GM12872 (cell line): ENCODE measurements at regions not wholly inside any gene's neighbourhood (a gene's known extent, or its start where the extent isn't known, plus 50 kb on each side); places are given as distances from the start of the nearest gene placed in this dataset.

Experiments
- CTCF ChIP-seq: IDR thresholded peaks from 3 replicates; pipeline ENCODE4 v1.5.1; 2011; ENCODE audit warnings: low read depth, mild to moderate bottlenecking, low read length, moderate library complexity; ENCODE audit not compliant: insufficient read depth

DNA sequence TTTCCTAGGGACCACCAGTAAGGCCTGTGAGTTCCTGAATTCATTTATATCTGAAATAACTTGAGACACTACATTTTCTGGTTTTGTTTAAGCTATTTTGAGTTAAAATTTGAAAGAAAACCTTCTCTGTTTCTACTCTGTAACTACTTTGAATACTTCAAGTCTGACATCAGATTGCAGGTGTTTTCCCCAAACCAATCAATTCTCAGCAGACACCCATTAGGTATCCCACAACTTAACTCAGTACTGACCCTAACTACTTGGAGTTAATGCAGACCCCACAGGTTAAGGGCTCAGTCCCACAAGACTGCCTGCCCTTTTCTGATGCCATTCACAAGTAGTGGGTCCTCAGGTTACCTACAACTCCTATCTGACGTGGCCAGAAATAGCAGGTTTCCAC, 1100.0 kb upstream of the SLIT2 start:
- TF ChIP-seq CTCF: no peak

GRCh38 chr4:19146038-19146437, 1105.7 kb upstream of the SLIT2 start:
- no peak for TF ChIP-seq CTCF

DNA sequence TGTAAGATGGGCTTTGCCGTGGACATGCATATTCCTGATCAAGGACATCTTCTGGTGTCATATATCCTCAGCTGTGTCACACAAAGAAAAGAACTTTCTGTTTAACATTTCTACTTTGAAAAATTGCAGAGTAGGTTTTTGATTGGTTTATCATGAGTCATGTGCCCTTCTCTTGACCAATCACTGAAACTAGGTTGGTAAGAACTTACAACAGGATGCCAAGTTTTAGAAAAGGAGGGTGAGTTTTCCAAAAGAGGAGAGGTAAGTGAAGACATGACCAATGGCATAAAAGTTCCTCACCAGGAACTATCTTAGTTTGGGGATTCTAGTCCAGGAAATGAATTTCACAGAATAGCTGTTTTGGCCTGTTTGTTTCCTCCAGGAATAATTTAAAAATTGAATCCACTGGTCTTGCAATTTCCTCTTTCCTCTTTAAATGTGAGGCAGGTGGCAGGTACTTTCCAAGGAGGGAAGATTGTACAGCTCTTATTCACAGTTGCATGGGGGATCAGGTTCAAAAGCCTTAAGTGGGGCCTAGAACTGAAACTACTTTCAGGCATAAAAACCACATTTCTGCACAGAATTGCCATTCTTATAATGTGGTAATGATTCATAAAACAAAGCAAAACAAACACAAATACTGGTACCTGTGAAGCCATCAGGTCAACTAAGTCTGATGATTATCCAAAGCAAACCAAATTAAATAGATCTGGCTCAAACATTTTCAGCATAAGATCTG, 1114.5 kb upstream of the LCORL start:
- TF ChIP-seq CTCF: no peak

DNA sequence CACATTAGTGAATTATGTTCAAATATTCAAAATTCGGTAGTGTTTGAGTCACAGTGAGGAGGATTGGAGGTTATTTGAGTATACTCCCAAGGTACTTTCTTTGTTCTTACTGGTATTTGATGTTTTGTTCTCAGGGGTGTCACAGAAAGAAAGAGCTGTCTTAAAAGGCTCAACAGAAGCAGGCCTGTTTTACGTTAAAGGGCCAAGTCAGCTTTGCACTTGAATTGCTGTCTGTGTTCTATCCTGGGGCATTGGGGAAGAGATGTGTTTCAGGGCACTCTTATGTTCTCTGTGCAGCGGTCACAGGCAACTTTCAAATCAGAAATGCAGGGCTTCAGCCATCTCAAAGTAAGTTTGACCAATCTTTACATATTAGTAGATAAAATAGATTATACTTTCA, 1113.1 kb upstream of the LCORL start:
- no peak for TF ChIP-seq CTCF

GRCh38 chr4:19133315-19133714, 1111.8 kb upstream of the LCORL start:
- TF ChIP-seq CTCF: no peak

GRCh38 chr4:19130866-19131265, 1109.3 kb upstream of the LCORL start:
- no peak for TF ChIP-seq CTCF

- no peak for TF ChIP-seq CTCF
Measured at GRCh38 chr4:19128176-19128575, 1106.6 kb upstream of the LCORL start.
